ENCODE measurements at regions not wholly inside any gene's neighbourhood (a gene's known extent, or its start where the extent isn't known, plus 50 kb on each side); places are given as distances from the start of the nearest gene placed in this dataset.

- H4K8ac ChIP-seq (ENCODE audit: extremely low read depth, insufficient read depth, low read length): no peak overlapping the region
- H2BK120ac ChIP-seq (replicated peaks; ENCODE audit: low read depth, low read length): no peak overlapping the region
- H3K79me1 ChIP-seq (ENCODE audit: low read depth, low read length): no peaks in the 10 kb centered on the region
- H3K9ac ChIP-seq (replicated peaks in 1 of 4; ENCODE audit: extremely low read depth in 1 of 4, low read depth in 3 of 4, low read length in 3 of 4): no peak overlapping the region
- TF ChIP-seq RBBP5 (IDR thresholded peaks at IDR 0.05; ENCODE audit: borderline replicate concordance, low read depth, low read length): no peak
- H3K27ac ChIP-seq (ENCODE audit: low read depth, low read length): no peak overlapping the region
- no peak overlapping the region for H2BK12ac ChIP-seq (ENCODE audit: low read depth, low read length)
- no peak overlapping the region for H2BK5ac ChIP-seq (ENCODE audit: low read depth, low read length)
- WGBS, 2 experiments (ENCODE audit: extremely low coverage in 1 of 2, insufficient coverage in 1 of 2, insufficient read length in 1 of 2, insufficient replicate concordance in 2 of 2, low coverage in 1 of 2, low lambda C conversion rate in 2 of 2, missing lambda C conversion rate in 1 of 2): 93% methylated on average over 1 of the region's 1 CpG; no CpG with 5 or more reads in 1 of the 2 experiments
- DNase-seq (ENCODE audit: low read depth in 1 of 2, low spot score in 2 of 2): no peak
- H3K23me2 ChIP-seq (ENCODE audit: low read depth, low read length): no peaks in the 10 kb centered on the region
- no peak overlapping the region for H3K14ac ChIP-seq (ENCODE audit: insufficient read length)
- no peak overlapping the region for H4K5ac ChIP-seq (ENCODE audit: insufficient read length, low read depth, low read length)
- no peak overlapping the region for H3K18ac ChIP-seq (ENCODE audit: extremely low read depth, low read length)
- no peaks in the 10 kb centered on the region for H4K20me1 ChIP-seq (replicated peaks in 1 of 2; ENCODE audit: control insufficient read depth in 1 of 2, insufficient read depth in 2 of 2, low read length in 2 of 2)
- no peaks in the 10 kb centered on the region for H3K4me1 ChIP-seq (replicated peaks in 1 of 4; ENCODE audit: control insufficient read depth in 3 of 4, insufficient read depth in 4 of 4, low read length in 3 of 4)
- H2AK5ac ChIP-seq (ENCODE audit: low read depth, low read length): no peak overlapping the region
- H3K4me3 ChIP-seq (ENCODE audit: extremely low read depth in 1 of 4, insufficient read depth in 2 of 4, low read depth in 3 of 4, low read length in 4 of 4): no peak overlapping the region
- no peak overlapping the region for H2BK15ac ChIP-seq (ENCODE audit: low read length)
- CTCF ChIA-PET (ENCODE audit: partially characterized antibody): no interaction called here
- no peak overlapping the region for H3K4me2 ChIP-seq (ENCODE audit: insufficient read depth in 1 of 2, low read depth in 2 of 2, low read length in 2 of 2)
- no peak overlapping the region for H3K56ac ChIP-seq (replicated peaks; ENCODE audit: insufficient read length, low read depth, low read length)
- H3K36me3 ChIP-seq (ENCODE audit: control insufficient read depth in 2 of 4, insufficient read depth in 4 of 4, low read length in 3 of 4): no peaks in the 10 kb centered on the region
- no peak overlapping the region for H3K23ac ChIP-seq (ENCODE audit: insufficient read length)
- POLR2A ChIA-PET (ENCODE audit: partially characterized antibody): no interaction called here
- no peak overlapping the region for H3K4ac ChIP-seq (replicated peaks; ENCODE audit: insufficient read length, low read depth, low read length)
- no peak overlapping the region for H2BK20ac ChIP-seq (ENCODE audit: low read length)
- no peak for FAIRE-seq
- H4K91ac ChIP-seq (replicated peaks; ENCODE audit: insufficient read length, low read length): no peak overlapping the region
- no peaks in the 10 kb centered on the region for H3K9me3 ChIP-seq (ENCODE audit: insufficient read depth in 2 of 2, low read depth in 1 of 2, low read length in 1 of 2)
- H2AFZ ChIP-seq (ENCODE audit: low read length): no peak overlapping the region
- no peaks in the 10 kb centered on the region for H3K27me3 ChIP-seq (replicated peaks in 1 of 4; ENCODE audit: control insufficient read depth in 3 of 4, extremely low read depth in 1 of 4, insufficient read depth in 3 of 4, low read length in 3 of 4)
- no peaks in the 10 kb centered on the region for H3K79me2 ChIP-seq (ENCODE audit: control insufficient read depth in 1 of 2, insufficient read depth in 2 of 2, low read length in 2 of 2)
Observed at GRCh38 chr5:85703296-85703695, 914.4 kb upstream of the COX7C start.

Measured in H1 (cell line).